BLaER1 (cell line): ENCODE measurements at regions not wholly inside any gene's neighbourhood (a gene's known extent, or its start where the extent isn't known, plus 50 kb on each side); places are given as distances from the start of the nearest gene placed in this dataset.

ENCODE experiments used
- H3K27ac ChIP-seq: shearing (Covaris generic); formaldehyde crosslinking; 2 replicates; pipeline ENCODE4 v1.8.1; 2022
- H3K27me3 ChIP-seq: shearing (Covaris generic); formaldehyde crosslinking; 2 replicates; pipeline ENCODE4 v1.8.1; 2022
- H3K36me3 ChIP-seq: shearing (Covaris generic); formaldehyde crosslinking; 2 replicates; pipeline ENCODE4 v1.8.1; 2022
- H3K4me1 ChIP-seq: shearing (Covaris generic); formaldehyde crosslinking; 2 replicates; pipeline ENCODE4 v1.8.1; 2022
- H3K4me2 ChIP-seq: shearing (Covaris generic); formaldehyde crosslinking; 2 replicates; pipeline ENCODE4 v1.8.1; 2022
- H3K4me3 ChIP-seq: shearing (Covaris generic); formaldehyde crosslinking; 2 replicates; pipeline ENCODE4 v1.8.1; 2022
- H3K9ac ChIP-seq: shearing (Covaris generic); formaldehyde crosslinking; 2 replicates; pipeline ENCODE4 v1.8.1; 2022
- H3K9me3 ChIP-seq: shearing (Covaris generic); formaldehyde crosslinking; 2 replicates; pipeline ENCODE4 v1.8.1; 2022
- H4K20me1 ChIP-seq: shearing (Covaris generic); formaldehyde crosslinking; 2 replicates; pipeline ENCODE4 v1.8.1; 2022
- Cebpa-rat ChIP-seq: shearing (Covaris generic); IDR thresholded peaks from 2 replicates; pipeline ENCODE4 v1.8.1; 2022

DNA sequence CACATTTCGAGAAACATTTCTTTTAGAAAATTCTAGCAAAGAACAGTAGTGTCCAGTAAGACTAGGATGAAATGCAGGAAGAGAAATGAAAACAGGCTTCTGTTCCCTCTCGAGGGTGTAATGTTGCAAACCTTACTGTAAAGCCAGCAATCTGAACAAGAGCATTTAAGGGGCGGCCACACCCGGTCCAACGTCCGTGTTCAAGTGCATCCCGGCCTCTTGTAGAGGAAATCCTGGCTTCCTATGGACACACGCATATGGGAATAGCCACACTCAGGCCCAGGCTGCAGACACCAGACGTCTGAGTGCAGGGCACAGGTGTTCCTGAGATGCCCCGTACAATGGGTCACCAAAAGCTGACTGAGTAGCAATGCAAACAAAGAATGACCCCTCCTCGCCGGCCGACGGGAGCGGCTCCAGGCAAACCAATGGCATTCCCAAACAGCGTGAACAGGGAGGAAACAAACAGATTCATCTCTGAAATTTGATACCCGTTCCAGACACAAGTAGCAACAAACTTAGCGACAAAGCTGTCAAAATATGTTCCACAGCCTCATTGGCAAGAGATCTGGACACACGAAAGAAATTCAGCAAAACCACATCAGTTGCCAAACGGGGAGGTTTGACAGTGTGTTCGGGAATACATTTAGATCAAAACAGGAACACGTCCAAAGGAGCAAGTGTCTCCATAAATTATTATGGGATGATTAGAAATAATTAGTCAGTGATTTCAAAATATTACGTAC lies 278.6 kb upstream of the TSHZ3 start:
- H3K9me3 ChIP-seq, result no peaks in the 10 kb centered on the region
- no peaks in the 10 kb centered on the region for H3K36me3 ChIP-seq
- no peak for TF ChIP-seq Cebpa-rat
- H3K4me1 ChIP-seq, result no peaks in the 10 kb centered on the region
- no peak overlapping the region for H3K4me3 ChIP-seq
- no peak overlapping the region for H3K27ac ChIP-seq
- H3K27me3 ChIP-seq, result no peaks in the 10 kb centered on the region
- no peak overlapping the region for H3K9ac ChIP-seq
- no peaks in the 10 kb centered on the region for H4K20me1 ChIP-seq
- no peak overlapping the region for H3K4me2 ChIP-seq

DNA sequence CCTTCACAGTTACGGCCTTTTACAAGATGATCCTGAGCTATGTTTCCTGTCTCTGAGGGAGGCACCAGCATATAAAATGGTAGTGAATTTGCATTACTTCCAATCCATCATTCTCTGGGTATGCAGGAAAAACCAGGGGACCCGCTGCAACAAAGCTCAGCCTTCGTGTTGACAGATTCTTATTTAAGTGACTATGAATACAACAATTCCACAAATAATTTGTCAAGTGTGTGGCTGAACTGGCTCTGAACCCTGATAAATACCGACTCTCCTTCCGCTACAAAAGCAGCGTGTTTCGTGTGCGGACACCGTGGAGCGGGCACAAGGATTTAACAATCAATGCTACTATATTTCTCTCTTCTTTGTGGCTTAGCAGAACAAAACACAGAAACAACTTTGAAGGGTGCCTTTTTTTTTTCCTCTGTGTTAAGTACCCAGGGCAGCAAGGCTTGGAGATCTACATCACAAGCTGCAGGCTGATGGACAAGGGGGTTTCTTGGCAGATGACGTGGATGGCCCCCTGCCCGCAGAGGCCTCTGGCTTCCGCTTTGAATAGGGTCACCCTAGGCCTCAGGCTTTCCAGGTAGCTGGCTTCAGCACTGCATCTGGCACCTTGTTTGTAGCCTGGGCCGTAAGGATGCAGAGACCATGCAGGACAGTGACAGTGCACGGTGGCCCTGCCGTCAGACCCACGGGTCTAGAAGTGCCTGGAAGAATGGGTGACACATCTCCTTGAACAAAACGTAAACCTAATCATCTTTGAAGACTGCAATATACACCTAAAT lies 280.5 kb upstream of the TSHZ3 start:
- TF ChIP-seq Cebpa-rat, result no peak
- no peaks in the 10 kb centered on the region for H3K9me3 ChIP-seq
- no peak overlapping the region for H3K9ac ChIP-seq
- no peak overlapping the region for H3K4me3 ChIP-seq
- no peaks in the 10 kb centered on the region for H3K36me3 ChIP-seq
- no peak overlapping the region for H3K4me2 ChIP-seq
- H3K4me1 ChIP-seq, result peaks cover 7% of the 10 kb centered on the region; the same call in 1 of the 2 replicates
- H3K27ac ChIP-seq, result no peak overlapping the region
- no peaks in the 10 kb centered on the region for H3K27me3 ChIP-seq
- H4K20me1 ChIP-seq, result no peaks in the 10 kb centered on the region

GRCh38 chr19:31633014-31633413 lies 283.8 kb upstream of the TSHZ3 start:
- H3K9ac ChIP-seq, result no peak overlapping the region
- no peaks in the 10 kb centered on the region for H3K9me3 ChIP-seq
- H3K4me3 ChIP-seq, result no peak overlapping the region
- H3K4me1 ChIP-seq, result peaks cover 8% of the 10 kb centered on the region; the same call in 1 of the 2 replicates
- no peak overlapping the region for H3K4me2 ChIP-seq
- H3K27ac ChIP-seq, result no peak overlapping the region
- H3K36me3 ChIP-seq, result no peaks in the 10 kb centered on the region
- no peaks in the 10 kb centered on the region for H4K20me1 ChIP-seq
- TF ChIP-seq Cebpa-rat, result no peak
- no peaks in the 10 kb centered on the region for H3K27me3 ChIP-seq

DNA sequence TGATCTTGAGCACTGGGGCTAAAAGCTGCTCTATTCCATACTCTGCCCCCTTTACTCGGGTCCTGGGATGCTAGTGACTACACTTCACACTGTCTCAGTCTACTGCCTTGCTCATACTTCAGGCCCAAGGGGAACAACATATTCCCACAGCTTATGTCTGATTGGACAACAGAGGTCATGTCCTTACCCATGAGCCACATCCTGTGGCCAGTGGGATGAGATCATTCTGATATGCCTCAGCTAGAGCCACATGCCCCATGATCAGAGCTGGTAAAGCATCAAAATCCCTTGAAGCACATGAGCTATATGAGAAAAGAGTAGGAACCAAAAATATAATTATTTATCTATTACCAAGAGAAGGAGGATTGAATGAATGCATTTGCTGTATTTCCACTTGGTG lies 290.1 kb upstream of the TSHZ3 start:
- TF ChIP-seq Cebpa-rat, result no peak
- Histone ChIP-seq H3K4me2 (no peak overlapping the region), H3K36me3 (no peaks in the 10 kb centered on the region), H3K9me3 (no peaks in the 10 kb centered on the region), H3K27ac (no peak overlapping the region), H3K9ac (no peak overlapping the region), H3K27me3 (no peaks in the 10 kb centered on the region), H3K4me3 (no peak overlapping the region), H4K20me1 (no peaks in the 10 kb centered on the region), H3K4me1 (peaks cover 6% of the 10 kb centered on the region; the same call in 1 of the 2 replicates)

GRCh38 chr19:31641591-31641990 lies 292.4 kb upstream of the TSHZ3 start:
- TF ChIP-seq Cebpa-rat, result no peak
- H3K4me2 ChIP-seq, result no peak overlapping the region
- no peak overlapping the region for H3K27ac ChIP-seq
- H3K27me3 ChIP-seq, result no peaks in the 10 kb centered on the region
- no peak overlapping the region for H3K4me3 ChIP-seq
- H3K9me3 ChIP-seq, result no peaks in the 10 kb centered on the region
- H4K20me1 ChIP-seq, result no peaks in the 10 kb centered on the region
- H3K9ac ChIP-seq, result no peak overlapping the region
- H3K4me1 ChIP-seq, result no peaks in the 10 kb centered on the region
- no peaks in the 10 kb centered on the region for H3K36me3 ChIP-seq

DNA sequence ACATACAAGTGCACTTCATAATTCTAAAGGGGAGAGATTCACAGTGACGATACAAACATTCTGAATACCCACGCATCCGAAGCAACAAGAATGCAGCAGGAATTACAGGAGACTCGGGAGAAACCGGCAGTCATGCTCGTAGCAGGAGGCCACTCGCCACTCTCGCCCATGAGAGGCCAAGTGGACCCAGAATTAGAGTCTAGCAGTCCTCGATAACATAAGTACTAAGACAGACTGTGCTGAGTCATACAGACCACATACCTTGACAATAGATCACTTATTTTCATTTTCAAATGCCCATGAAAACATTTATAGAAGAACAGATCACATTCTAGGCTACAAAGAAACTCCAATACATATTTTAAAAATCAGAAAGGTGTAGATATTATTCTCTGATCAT lies 299.1 kb upstream of the TSHZ3 start:
- Histone ChIP-seq H4K20me1 (no peaks in the 10 kb centered on the region), H3K27me3 (no peaks in the 10 kb centered on the region), H3K27ac (no peak overlapping the region), H3K9me3 (no peaks in the 10 kb centered on the region), H3K36me3 (no peaks in the 10 kb centered on the region), H3K4me2 (no peak overlapping the region), H3K4me1 (no peaks in the 10 kb centered on the region), H3K9ac (no peak overlapping the region), H3K4me3 (no peak overlapping the region)
- no peak for TF ChIP-seq Cebpa-rat

DNA sequence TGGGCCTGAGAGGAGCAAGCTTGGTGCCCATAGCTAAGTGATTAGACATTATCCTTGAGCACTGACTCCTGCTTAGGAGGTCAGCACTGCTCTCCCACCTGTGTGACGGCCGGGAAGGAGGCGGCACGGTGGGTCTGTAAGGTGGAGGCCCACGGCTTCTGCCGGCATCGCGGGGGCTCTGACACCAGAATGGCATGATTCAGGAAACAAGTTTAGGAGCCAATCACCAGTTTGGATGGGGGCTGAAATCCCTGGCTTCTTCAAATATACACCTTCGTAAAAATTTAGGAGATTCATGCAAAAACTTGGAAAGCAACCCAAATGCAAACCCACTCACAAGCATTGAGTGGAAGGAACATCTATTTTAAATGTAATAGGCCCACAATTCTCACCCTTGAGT lies 307.3 kb upstream of the TSHZ3 start:
- TF ChIP-seq Cebpa-rat, result no peak
- Histone ChIP-seq H4K20me1 (no peaks in the 10 kb centered on the region), H3K27me3 (no peaks in the 10 kb centered on the region), H3K9ac (no peak overlapping the region), H3K4me1 (no peaks in the 10 kb centered on the region), H3K9me3 (no peaks in the 10 kb centered on the region), H3K4me3 (no peak overlapping the region), H3K27ac (no peak overlapping the region), H3K4me2 (no peak overlapping the region), H3K36me3 (no peaks in the 10 kb centered on the region)

DNA sequence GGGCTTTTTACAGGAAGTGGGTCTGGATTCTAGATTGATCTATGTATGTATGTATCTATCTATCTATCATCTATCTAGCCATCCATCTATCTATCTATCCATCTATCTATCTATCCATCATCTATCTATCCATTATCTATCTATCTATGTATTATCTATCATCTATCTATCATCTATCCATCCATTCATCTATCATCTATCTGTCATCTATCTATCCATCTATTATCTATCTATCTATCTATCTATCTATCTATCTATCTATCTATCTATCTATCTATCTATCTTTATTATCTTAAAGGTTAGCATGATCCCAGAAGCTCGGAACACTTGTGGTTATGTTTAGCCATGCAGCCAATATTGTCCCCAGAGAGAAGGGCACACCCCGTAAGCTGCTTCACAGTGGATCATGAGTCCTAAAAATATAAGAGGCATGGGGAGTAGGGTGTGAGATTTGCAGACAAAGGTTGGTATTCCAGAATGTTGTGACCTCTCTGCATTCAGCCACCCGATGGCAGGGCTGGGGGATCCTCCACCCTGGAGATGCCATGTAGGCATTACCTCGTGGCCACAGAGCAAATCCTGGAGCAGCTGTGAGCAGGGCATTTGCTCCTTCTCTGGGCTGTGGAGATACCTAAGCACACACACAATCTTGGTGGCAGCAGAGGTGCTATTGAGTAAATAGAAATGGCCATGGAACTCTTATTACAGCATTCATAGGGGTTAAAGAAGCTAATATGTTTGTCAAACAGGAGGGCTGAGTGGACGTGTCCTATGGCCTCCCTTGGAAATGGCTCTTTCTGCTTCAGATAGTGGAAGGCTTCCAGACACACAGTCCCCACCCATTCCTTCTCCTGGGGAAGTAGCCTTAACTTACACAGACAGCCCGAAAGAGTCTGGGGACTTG lies 310.0 kb upstream of the TSHZ3 start:
- Histone ChIP-seq H3K4me3 (no peak overlapping the region), H3K27ac (no peak overlapping the region), H3K9me3 (no peaks in the 10 kb centered on the region), H3K27me3 (no peaks in the 10 kb centered on the region), H3K4me1 (no peaks in the 10 kb centered on the region), H3K36me3 (no peaks in the 10 kb centered on the region), H3K4me2 (no peak overlapping the region), H4K20me1 (no peaks in the 10 kb centered on the region), H3K9ac (no peak overlapping the region)
- no peak for TF ChIP-seq Cebpa-rat

- no peaks in the 10 kb centered on the region for H3K36me3 ChIP-seq
Observed at GRCh38 chr19:31659897-31660210, 310.6 kb upstream of the TSHZ3 start.

DNA sequence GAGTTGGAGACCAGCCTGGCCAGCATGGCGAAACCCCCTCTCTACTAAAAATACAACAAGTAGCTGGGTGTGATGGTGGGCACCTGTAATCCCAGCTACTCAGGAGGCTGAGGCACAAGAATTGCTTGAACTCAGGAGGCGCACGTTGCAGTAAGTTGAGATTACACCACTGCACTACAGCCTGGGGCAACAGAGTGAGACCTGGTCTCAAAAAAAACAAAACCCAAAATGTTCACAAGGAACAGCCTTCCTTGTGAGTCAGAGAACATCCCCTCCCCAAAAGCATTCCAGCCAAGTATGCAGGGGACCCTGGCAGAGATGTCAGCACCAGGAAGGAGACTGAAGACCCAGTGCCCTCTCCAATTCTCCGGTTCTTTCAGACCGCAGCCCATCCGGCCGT lies 314.9 kb upstream of the TSHZ3 start:
- Histone ChIP-seq H3K4me2 (no peak overlapping the region), H3K27ac (no peak overlapping the region), H3K36me3 (no peaks in the 10 kb centered on the region), H3K4me1 (no peaks in the 10 kb centered on the region), H3K4me3 (no peak overlapping the region), H3K9me3 (no peaks in the 10 kb centered on the region), H3K27me3 (no peaks in the 10 kb centered on the region), H4K20me1 (no peaks in the 10 kb centered on the region), H3K9ac (no peak overlapping the region)
- TF ChIP-seq Cebpa-rat, result no peak

More at GRCh38 chr19:31659897-31660210, 310.6 kb upstream of the TSHZ3 start:
- no peak overlapping the region for H3K27ac ChIP-seq
- H3K4me3 ChIP-seq, result no peak overlapping the region
- no peaks in the 10 kb centered on the region for H3K4me1 ChIP-seq
- H3K27me3 ChIP-seq, result no peaks in the 10 kb centered on the region
- no peaks in the 10 kb centered on the region for H4K20me1 ChIP-seq
- no peak overlapping the region for H3K4me2 ChIP-seq
- TF ChIP-seq Cebpa-rat, result no peak
- no peak overlapping the region for H3K9ac ChIP-seq
- no peaks in the 10 kb centered on the region for H3K9me3 ChIP-seq
